Type B pancreatic cell (in vitro differentiated cells): ENCODE measurements at regions not wholly inside any gene's neighbourhood (a gene's known extent, or its start where the extent isn't known, plus 50 kb on each side); places are given as distances from the start of the nearest gene placed in this dataset.

Experiments
- DNase-seq: peaks from one replicate; pipeline ENCODE4 v3.0.0; 2021; ENCODE audit warnings: mixed read lengths; ENCODE audit not compliant: unreplicated experiment; ENCODE audit errors: extremely low spot score
- H3K27ac Mint-ChIP-seq: 2 replicates; pipeline ENCODE4 v1.8.0; 2021; ENCODE audit warnings: mild to moderate bottlenecking, mixed read lengths
- H3K27me3 Mint-ChIP-seq: 2 replicates; pipeline ENCODE4 v1.8.0; 2021; ENCODE audit warnings: mixed read lengths
- H3K36me3 Mint-ChIP-seq: 2 replicates; pipeline ENCODE4 v1.8.0; 2021; ENCODE audit warnings: mixed read lengths
- H3K4me1 Mint-ChIP-seq: one replicate; pipeline ENCODE4 v1.8.0; 2021; ENCODE audit warnings: mixed read lengths; ENCODE audit not compliant: unreplicated experiment
- H3K4me3 Mint-ChIP-seq: 2 replicates; pipeline ENCODE4 v1.8.0; 2021; ENCODE audit warnings: mild to moderate bottlenecking, mixed read lengths
- H3K9me3 Mint-ChIP-seq: 2 replicates; pipeline ENCODE4 v1.8.0; 2021; ENCODE audit warnings: mixed read lengths
- CTCF ChIP-seq: fragments of 200-600 bp; sonication (generic); conservative IDR thresholded peaks from 2 replicates; pipeline ENCODE4 v1.5.0; 2021; ENCODE audit warnings: antibody characterized with exemption, mild to moderate bottlenecking

DNA sequence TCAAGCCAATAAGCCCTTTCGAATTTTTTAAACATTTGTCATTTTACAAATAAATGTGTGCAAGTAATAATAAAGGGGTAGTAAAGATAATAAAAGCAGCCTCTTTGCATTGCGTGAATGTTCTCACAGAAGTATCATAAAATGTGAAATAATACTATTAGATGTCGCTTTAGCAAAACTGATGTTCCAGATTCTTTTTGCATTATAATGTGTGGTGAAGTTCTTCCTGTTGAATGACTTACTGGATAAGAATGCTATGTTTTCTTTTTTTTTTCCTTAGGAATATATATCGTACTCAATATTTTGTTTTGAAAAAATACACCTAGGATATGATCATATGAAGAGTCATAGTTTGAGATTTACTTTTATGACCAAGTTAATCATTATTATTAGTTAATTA lies 85.2 kb upstream of the CDH12 start:
- DNase-seq = no peak
- Mint-ChIP-seq H3K27me3 (no peaks in the 10 kb centered on the region), H3K4me1 (no peaks in the 10 kb centered on the region), H3K9me3 (peaks cover 7% of the 10 kb centered on the region), H3K36me3 (no peaks in the 10 kb centered on the region), H3K27ac (no peak overlapping the region), H3K4me3 (no peak overlapping the region)
- TF ChIP-seq CTCF = no peak

DNA sequence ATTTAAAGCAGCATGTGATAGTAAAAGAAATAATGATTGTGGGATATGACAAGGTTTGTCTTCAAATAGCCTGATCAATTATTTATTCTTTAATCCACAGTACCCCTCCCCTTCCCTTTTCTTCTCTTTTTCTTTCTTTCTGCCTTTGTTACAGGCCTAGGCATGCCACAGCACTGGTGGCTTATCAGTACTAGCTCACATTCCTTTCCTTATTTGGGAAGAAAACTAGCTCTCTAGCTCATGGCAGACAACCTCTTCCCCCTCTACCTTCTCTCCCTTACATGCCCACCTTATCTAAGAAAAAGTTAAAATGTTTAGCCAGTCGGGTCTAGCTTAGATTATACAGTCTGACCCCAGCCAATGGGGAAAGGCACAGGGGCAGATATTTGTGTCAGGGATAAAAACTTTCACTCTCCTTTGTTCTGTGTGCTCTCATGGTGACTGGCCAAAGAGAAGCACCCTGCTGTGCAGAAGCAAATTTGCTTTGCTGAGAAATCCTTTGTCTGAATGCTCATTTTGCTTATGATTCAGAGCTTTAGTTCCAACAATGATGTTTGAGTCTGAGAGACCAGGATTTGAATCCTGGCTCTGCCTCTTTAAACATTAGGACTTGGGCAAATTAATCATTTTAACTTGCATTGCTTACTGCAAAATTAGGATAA lies 75.8 kb upstream of the CDH12 start:
- Mint-ChIP-seq H3K9me3 (peaks cover 20% of the 10 kb centered on the region), H3K4me3 (no peak overlapping the region), H3K27me3 (no peaks in the 10 kb centered on the region), H3K4me1 (no peaks in the 10 kb centered on the region), H3K36me3 (no peaks in the 10 kb centered on the region), H3K27ac (peak overlapping the region; percentile 66)
- DNase-seq = no peak
- TF ChIP-seq CTCF = no peak

DNA sequence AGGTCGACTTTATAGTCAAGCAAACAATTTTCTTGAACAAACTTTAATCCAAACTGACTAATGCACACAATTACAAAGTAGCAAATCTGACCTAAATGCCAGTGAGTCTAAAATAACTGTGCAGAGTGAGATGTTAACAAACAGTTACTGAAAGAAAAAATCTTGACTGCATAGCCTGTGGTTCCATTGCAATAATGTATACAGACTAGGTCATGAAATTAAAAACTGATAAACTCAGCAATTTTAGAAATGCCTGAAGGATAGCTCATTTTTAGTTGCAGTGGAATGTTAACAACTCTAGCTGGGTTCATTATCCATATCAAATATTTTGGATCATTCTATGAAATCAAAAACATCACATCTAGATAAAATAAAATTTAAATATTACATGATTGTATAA lies 73.4 kb upstream of the CDH12 start:
- H3K36me3 Mint-ChIP-seq = no peaks in the 10 kb centered on the region
- no peaks in the 10 kb centered on the region for H3K4me1 Mint-ChIP-seq
- H3K27ac Mint-ChIP-seq = no peak overlapping the region
- TF ChIP-seq CTCF = no peak
- H3K4me3 Mint-ChIP-seq = no peak overlapping the region
- DNase-seq = no peak
- no peaks in the 10 kb centered on the region for H3K27me3 Mint-ChIP-seq
- H3K9me3 Mint-ChIP-seq = peaks cover 10% of the 10 kb centered on the region

GRCh38 chr5:22918511-22918910 lies 65.4 kb upstream of the CDH12 start:
- no peaks in the 10 kb centered on the region for H3K9me3 Mint-ChIP-seq
- H3K4me1 Mint-ChIP-seq = no peaks in the 10 kb centered on the region
- no peak for TF ChIP-seq CTCF

DNA sequence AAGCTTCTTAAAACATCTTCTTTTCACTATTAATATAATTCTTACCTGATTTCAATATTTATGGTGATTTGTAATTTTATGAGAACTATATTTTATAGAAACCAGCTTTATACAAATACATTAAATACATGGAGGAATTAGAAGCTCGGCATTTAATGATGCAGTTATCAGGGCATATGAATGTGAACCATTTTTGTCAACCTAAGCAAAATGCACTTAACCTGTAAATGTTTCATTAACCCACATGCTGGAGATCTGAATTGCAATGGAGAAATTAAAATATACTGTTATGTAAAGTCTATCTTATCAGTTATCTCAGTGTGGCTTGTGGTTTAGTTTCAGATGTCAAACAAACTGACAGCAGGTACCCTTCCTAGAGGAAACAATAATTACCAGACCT lies 63.2 kb upstream of the CDH12 start:
- Mint-ChIP-seq H3K27ac (no peak overlapping the region), H3K9me3 (no peaks in the 10 kb centered on the region), H3K4me3 (no peak overlapping the region), H3K36me3 (no peaks in the 10 kb centered on the region), H3K4me1 (no peaks in the 10 kb centered on the region), H3K27me3 (no peaks in the 10 kb centered on the region)
- TF ChIP-seq CTCF = no peak
- no peak for DNase-seq

More at GRCh38 chr5:22918511-22918910, 65.4 kb upstream of the CDH12 start:
- no peak for DNase-seq
- H3K36me3 Mint-ChIP-seq = no peaks in the 10 kb centered on the region
- H3K4me3 Mint-ChIP-seq = no peak overlapping the region
- no peaks in the 10 kb centered on the region for H3K27me3 Mint-ChIP-seq
- no peak overlapping the region for H3K27ac Mint-ChIP-seq

- no peak for TF ChIP-seq CTCF
- Mint-ChIP-seq H3K4me1 (no peaks in the 10 kb centered on the region), H3K4me3 (no peak overlapping the region), H3K36me3 (no peaks in the 10 kb centered on the region), H3K9me3 (no peaks in the 10 kb centered on the region), H3K27me3 (no peaks in the 10 kb centered on the region), H3K27ac (no peak overlapping the region)
- DNase-seq = no peak
These were observed 57.9 kb upstream of the CDH12 start for GRCh38 chr5:22911019-22911418.
